WTC11 (cell line): ENCODE measurements at regions not wholly inside any gene's neighbourhood (a gene's known extent, or its start where the extent isn't known, plus 50 kb on each side); places are given as distances from the start of the nearest gene placed in this dataset.

Experiments used
- ATAC-seq: fragments of 200-7000 bp; cut with Tn5 transposase; 2 replicates; pipeline ENCODE4 v1.10.0; 2021; ENCODE audit warnings: mild to moderate bottlenecking, moderate library complexity
- CTCF ChIA-PET: fragments of 300-600 bp; sonication (Branson Sonifier 250); formaldehyde crosslinking; loops from one replicate; lab custom pipeline; 2021; ENCODE audit warnings: antibody characterized with exemption; lab: Charles Lee
- POLR2A ChIA-PET: fragments of 350-600 bp; sonication (Branson Sonifier 250); formaldehyde crosslinking; loops from one replicate; lab custom pipeline; 2021; ENCODE audit warnings: antibody characterized with exemption; lab: Charles Lee
- DNase-seq: peaks from one replicate; pipeline ENCODE4 v3.0.0; 2021; ENCODE audit warnings: low spot score
- H3K27ac Mint-ChIP-seq: 2 replicates; pipeline ENCODE4 v1.8.0; 2021; ENCODE audit warnings: mixed read lengths
- H3K27me3 Mint-ChIP-seq: 2 replicates; pipeline ENCODE4 v1.8.0; 2021; ENCODE audit warnings: low read depth, mild to moderate bottlenecking, moderate library complexity, mixed read lengths
- H3K36me3 Mint-ChIP-seq: 2 replicates; pipeline ENCODE4 v1.8.0; 2021; ENCODE audit warnings: mixed read lengths
- H3K4me1 Mint-ChIP-seq: 2 replicates; pipeline ENCODE4 v1.8.0; 2022; ENCODE audit warnings: mixed read lengths
- H3K4me3 Mint-ChIP-seq: 2 replicates; pipeline ENCODE4 v1.8.0; 2021; ENCODE audit warnings: mild to moderate bottlenecking, moderate library complexity, mixed read lengths
- H3K9me3 Mint-ChIP-seq: 2 replicates; pipeline ENCODE4 v1.8.0; 2021; ENCODE audit warnings: mixed read lengths
- ARID4B ChIP-seq: sonication (generic); formaldehyde crosslinking; IDR thresholded peaks from 2 replicates; pipeline ENCODE4 v1.8.0; 2023; ENCODE audit warnings: missing genetic modification reagents, mild to moderate bottlenecking, borderline replicate concordance
- CREB1 ChIP-seq: sonication (generic); formaldehyde crosslinking; IDR thresholded peaks from 2 replicates; pipeline ENCODE4 v1.8.0; 2023; ENCODE audit warnings: mild to moderate bottlenecking, missing genetic modification reagents
- CTCF ChIP-seq: fragments of 200-600 bp; IDR thresholded peaks from 2 replicates; pipeline ENCODE4 v1.8.0; 2022; ENCODE audit warnings: antibody characterized with exemption
- E2F5 ChIP-seq: sonication (generic); formaldehyde crosslinking; IDR thresholded peaks from 2 replicates; pipeline ENCODE4 v1.8.1; 2022; ENCODE audit warnings: mild to moderate bottlenecking, moderate library complexity, missing genetic modification reagents
- HMGA2 ChIP-seq: fragments of 250-450 bp; sonication (Bioruptor Pico); IDR thresholded peaks from 2 replicates; pipeline ENCODE4 v1.4.0; 2021; ENCODE audit warnings: mild to moderate bottlenecking, moderate library complexity
- PRRX2 ChIP-seq: fragments of 250-450 bp; sonication (Bioruptor Pico); IDR thresholded peaks from 2 replicates; pipeline ENCODE4 v1.8.0; 2021; ENCODE audit warnings: mild to moderate bottlenecking
- SP1 ChIP-seq: sonication (generic); formaldehyde crosslinking; conservative IDR thresholded peaks from 2 replicates; pipeline ENCODE4 v1.8.1; 2022; ENCODE audit warnings: missing genetic modification reagents
- TEAD1 ChIP-seq: sonication (generic); formaldehyde crosslinking; IDR thresholded peaks from 2 replicates; pipeline ENCODE4 v1.8.0; 2022; ENCODE audit warnings: mild to moderate bottlenecking, missing genetic modification reagents
- TEAD4 ChIP-seq: sonication (generic); formaldehyde crosslinking; IDR thresholded peaks from 2 replicates; pipeline ENCODE4 v1.8.0; 2022; ENCODE audit warnings: mild to moderate bottlenecking, missing genetic modification reagents
- USF1 ChIP-seq: sonication (generic); formaldehyde crosslinking; IDR thresholded peaks from 2 replicates; pipeline ENCODE4 v1.8.0; 2022; ENCODE audit warnings: mild to moderate bottlenecking, missing genetic modification reagents
- ZNF232 ChIP-seq: sonication (generic); formaldehyde crosslinking; IDR thresholded peaks from 2 replicates; pipeline ENCODE4 v1.8.0; 2022; ENCODE audit warnings: mild to moderate bottlenecking, missing genetic modification reagents
- ZNF263 ChIP-seq: sonication (generic); formaldehyde crosslinking; IDR thresholded peaks from 2 replicates; pipeline ENCODE4 v1.8.1; 2022; ENCODE audit warnings: low read depth, mild to moderate bottlenecking, moderate library complexity, missing genetic modification reagents
- ZNF317 ChIP-seq: sonication (generic); formaldehyde crosslinking; IDR thresholded peaks from 2 replicates; pipeline ENCODE4 v1.8.1; 2023; ENCODE audit warnings: low read depth, mild to moderate bottlenecking, moderate library complexity, missing genetic modification reagents, borderline replicate concordance
- ZNF416 ChIP-seq: fragments of 250-450 bp; sonication (Bioruptor Pico); IDR thresholded peaks from 2 replicates; pipeline ENCODE4 v1.9.0; 2021; ENCODE audit warnings: mild to moderate bottlenecking, inconsistent platforms
- ZSCAN18 ChIP-seq: fragments of 250-450 bp; sonication (Bioruptor Pico); IDR thresholded peaks from 2 replicates; pipeline ENCODE4 v2.1.2; 2022; ENCODE audit warnings: mild to moderate bottlenecking, moderate library complexity

GRCh38 chr4:17368408-17368807, 143.5 kb downstream of the QDPR start (continued):
- TF ChIP-seq ZNF317 (CRISPR knock-in tag): no peak

GRCh38 chr4:17367201-17367600, 144.7 kb downstream of the QDPR start:
- no peaks in the 10 kb centered on the region for H3K4me1 Mint-ChIP-seq
- H3K9me3 Mint-ChIP-seq: peaks cover 9% of the 10 kb centered on the region
- no peaks in the 10 kb centered on the region for H3K36me3 Mint-ChIP-seq
- H3K27ac Mint-ChIP-seq: no peak overlapping the region
- ATAC-seq: no peak
- ChIA-PET CTCF (no interaction called here), POLR2A (no interaction called here)
- H3K27me3 Mint-ChIP-seq: no peaks in the 10 kb centered on the region
- no peak for DNase-seq
- no peak overlapping the region for H3K4me3 Mint-ChIP-seq
- TF ChIP-seq ARID4B: no peak

GRCh38 chr4:17366496-17366895, 145.4 kb downstream of the QDPR start:
- DNase-seq (no peak), ATAC-seq (no peak)
- Mint-ChIP-seq H3K9me3 (peaks cover 9% of the 10 kb centered on the region), H3K36me3 (no peaks in the 10 kb centered on the region), H3K27me3 (peaks cover 2% of the 10 kb centered on the region; the same call in 1 of the 2 replicates), H3K4me3 (no peak overlapping the region), H3K4me1 (no peaks in the 10 kb centered on the region), H3K27ac (no peak overlapping the region)
- ChIA-PET POLR2A (no interaction called here), CTCF (no interaction called here)
- TF ChIP-seq PRRX2 (CRISPR knock-in tag) (no peak), ZNF232 (CRISPR knock-in tag) (no peak), SP1 (CRISPR knock-in tag) (no peak), ZSCAN18 (no peak), TEAD4 (no peak), CREB1 (no peak), USF1 (CRISPR knock-in tag) (no peak), TEAD1 (CRISPR knock-in tag) (no peak), E2F5 (no peak)

- H3K27ac Mint-ChIP-seq: no peak overlapping the region
- CTCF ChIA-PET: no interaction called here
- no peaks in the 10 kb centered on the region for H3K36me3 Mint-ChIP-seq
Observed at GRCh38 chr4:17362430-17362829, 149.5 kb downstream of the QDPR start.

More at GRCh38 chr4:17362430-17362829, 149.5 kb downstream of the QDPR start:
- Mint-ChIP-seq H3K4me1 (no peaks in the 10 kb centered on the region), H3K9me3 (peaks cover 4% of the 10 kb centered on the region), H3K4me3 (no peak overlapping the region), H3K27me3 (peaks cover 2% of the 10 kb centered on the region; the same call in 1 of the 2 replicates)
- ATAC-seq: no peak
- no peak for TF ChIP-seq HMGA2 (CRISPR knock-in tag)
- no peak for TF ChIP-seq ZNF263 (CRISPR knock-in tag)
- no peak for TF ChIP-seq CREB1
- TF ChIP-seq CTCF: no peak
- TF ChIP-seq ZNF416 (CRISPR knock-in tag): no peak
- POLR2A ChIA-PET: no interaction called here
- no peak for DNase-seq
